HCT116 (cell line): ENCODE measurements at regions not wholly inside any gene's neighbourhood (a gene's known extent, or its start where the extent isn't known, plus 50 kb on each side); places are given as distances from the start of the nearest gene placed in this dataset.

Source experiments
- CTCF ChIP-seq, 3 experiments: fragments of 200-600 bp in 1 of 3; sonication (generic) in 1 of 3; IDR thresholded peaks in 2 of 3; conservative IDR thresholded peaks in 1 of 3; 2 replicates each; pipeline ENCODE4 v1.5.1; 2012 to 2017; ENCODE audit warnings: low read depth in 2 of 3, low read length in 2 of 3, antibody characterized with exemption in 1 of 3, borderline replicate concordance in 1 of 3, control low read depth in 1 of 3, mild to moderate bottlenecking in 1 of 3, mixed read lengths in 1 of 3, mixed run types in 1 of 3, moderate library complexity in 1 of 3; ENCODE audit not compliant: insufficient read depth in 1 of 3
- EGR1 ChIP-seq: IDR thresholded peaks from 2 replicates; pipeline ENCODE4 v1.6.1; 2012; ENCODE audit warnings: low read depth
- EZH2 ChIP-seq: fragments of 200-600 bp; sonication (generic); IDR thresholded peaks from 2 replicates; pipeline ENCODE4 v1.6.1; 2017; ENCODE audit warnings: antibody characterized with exemption, mixed run types
- JUND ChIP-seq: IDR thresholded peaks from 2 replicates; pipeline ENCODE4 v1.6.1; 2012
- POLR2A ChIP-seq: IDR thresholded peaks from 2 replicates; pipeline ENCODE4 v1.7.0; 2011; ENCODE audit warnings: borderline replicate concordance; ENCODE audit not compliant: insufficient read depth, insufficient read length; ENCODE audit errors: extremely low read depth
- POLR2AphosphoS5 ChIP-seq: IDR thresholded peaks from 2 replicates; pipeline ENCODE4 v1.6.1; 2011; ENCODE audit warnings: mild to moderate bottlenecking, low read depth, low read length, moderate library complexity
- RAD21 ChIP-seq: IDR thresholded peaks from 2 replicates; pipeline ENCODE4 v1.6.1; 2012; ENCODE audit warnings: low read depth, mild to moderate bottlenecking
- SIN3A ChIP-seq: IDR thresholded peaks from 2 replicates; pipeline ENCODE4 v1.6.1; 2012; ENCODE audit warnings: low read depth
- SP1 ChIP-seq: IDR thresholded peaks from 2 replicates; pipeline ENCODE4 v1.6.1; 2012; ENCODE audit warnings: low read depth
- SRF ChIP-seq: IDR thresholded peaks from 2 replicates; pipeline ENCODE4 v1.6.1; 2012; ENCODE audit warnings: low read depth
- YY1 ChIP-seq: IDR thresholded peaks from 2 replicates; pipeline ENCODE4 v1.6.1; 2011; ENCODE audit warnings: low read length, low read depth, moderate library complexity, mild to moderate bottlenecking; ENCODE audit not compliant: insufficient replicate concordance; ENCODE audit errors: extremely low read depth
- ZFX ChIP-seq: fragments of 450-650 bp; IDR thresholded peaks from 2 replicates; pipeline ENCODE4 v1.6.1; 2017
- TF ChIP-seq, protein P1 (sequence below): IDR thresholded peaks from 2 replicates; pipeline ENCODE4 v1.6.1; 2012; ENCODE audit warnings: low read depth
- TF ChIP-seq, protein P2 (sequence below): IDR thresholded peaks from 2 replicates; pipeline ENCODE4 v1.6.1; 2012

DNA sequence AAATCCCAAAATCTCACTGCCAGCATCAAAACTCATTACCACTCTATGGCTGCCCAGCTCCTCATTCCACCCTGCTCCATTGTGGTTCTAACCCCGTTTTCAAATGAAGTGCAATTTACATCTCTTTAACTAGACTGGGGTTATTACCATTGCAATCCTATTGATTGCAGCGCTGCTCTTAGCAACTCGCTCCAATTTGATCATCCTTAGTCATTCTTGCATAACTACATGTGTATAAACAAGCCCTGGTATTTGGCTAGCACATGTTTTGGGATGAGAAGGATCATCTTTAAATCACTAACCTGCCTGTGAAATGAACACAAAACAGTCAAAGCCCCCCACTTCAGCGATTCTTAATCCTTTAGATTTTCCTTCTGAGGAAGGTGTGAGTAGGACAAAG lies 340.1 kb upstream of the PPARGC1A start:
- TF ChIP-seq CTCF (IDR thresholded peaks at IDR 0.05 in 2 of 3, conservative IDR thresholded peaks at IDR 0.05 in 1 of 3; ENCODE audit: borderline replicate concordance in 1 of 3, insufficient read depth in 1 of 3, low read depth in 2 of 3, low read length in 2 of 3) (no peak), ZFX (no peak), POLR2A (no peak), POLR2AphosphoS5 (no peak), YY1 (no peak), EZH2 (no peak), SIN3A (no peak), RAD21 (no peak), JUND (no peak), SRF (no peak), SP1 (no peak), EGR1 (no peak)
- TF ChIP-seq, protein P1, sequence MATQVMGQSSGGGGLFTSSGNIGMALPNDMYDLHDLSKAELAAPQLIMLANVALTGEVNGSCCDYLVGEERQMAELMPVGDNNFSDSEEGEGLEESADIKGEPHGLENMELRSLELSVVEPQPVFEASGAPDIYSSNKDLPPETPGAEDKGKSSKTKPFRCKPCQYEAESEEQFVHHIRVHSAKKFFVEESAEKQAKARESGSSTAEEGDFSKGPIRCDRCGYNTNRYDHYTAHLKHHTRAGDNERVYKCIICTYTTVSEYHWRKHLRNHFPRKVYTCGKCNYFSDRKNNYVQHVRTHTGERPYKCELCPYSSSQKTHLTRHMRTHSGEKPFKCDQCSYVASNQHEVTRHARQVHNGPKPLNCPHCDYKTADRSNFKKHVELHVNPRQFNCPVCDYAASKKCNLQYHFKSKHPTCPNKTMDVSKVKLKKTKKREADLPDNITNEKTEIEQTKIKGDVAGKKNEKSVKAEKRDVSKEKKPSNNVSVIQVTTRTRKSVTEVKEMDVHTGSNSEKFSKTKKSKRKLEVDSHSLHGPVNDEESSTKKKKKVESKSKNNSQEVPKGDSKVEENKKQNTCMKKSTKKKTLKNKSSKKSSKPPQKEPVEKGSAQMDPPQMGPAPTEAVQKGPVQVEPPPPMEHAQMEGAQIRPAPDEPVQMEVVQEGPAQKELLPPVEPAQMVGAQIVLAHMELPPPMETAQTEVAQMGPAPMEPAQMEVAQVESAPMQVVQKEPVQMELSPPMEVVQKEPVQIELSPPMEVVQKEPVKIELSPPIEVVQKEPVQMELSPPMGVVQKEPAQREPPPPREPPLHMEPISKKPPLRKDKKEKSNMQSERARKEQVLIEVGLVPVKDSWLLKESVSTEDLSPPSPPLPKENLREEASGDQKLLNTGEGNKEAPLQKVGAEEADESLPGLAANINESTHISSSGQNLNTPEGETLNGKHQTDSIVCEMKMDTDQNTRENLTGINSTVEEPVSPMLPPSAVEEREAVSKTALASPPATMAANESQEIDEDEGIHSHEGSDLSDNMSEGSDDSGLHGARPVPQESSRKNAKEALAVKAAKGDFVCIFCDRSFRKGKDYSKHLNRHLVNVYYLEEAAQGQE = no peak
- TF ChIP-seq, protein P2, sequence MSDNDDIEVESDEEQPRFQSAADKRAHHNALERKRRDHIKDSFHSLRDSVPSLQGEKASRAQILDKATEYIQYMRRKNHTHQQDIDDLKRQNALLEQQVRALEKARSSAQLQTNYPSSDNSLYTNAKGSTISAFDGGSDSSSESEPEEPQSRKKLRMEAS = no peak
